SK-N-SH (cell line): ENCODE measurements at regions not wholly inside any gene's neighbourhood (a gene's known extent, or its start where the extent isn't known, plus 50 kb on each side); places are given as distances from the start of the nearest gene placed in this dataset.

Experiments
- CTCF ChIA-PET: fragments of 300-600, 350-600 bp; formaldehyde crosslinking; extraction: SDS; loops from one replicate; lab custom pipeline; 2021; lab: Yijun Ruan, JAX
- POLR2A ChIA-PET: fragments of 350-600 bp; sonication (Branson Sonifier 250); formaldehyde crosslinking; extraction: SDS; loops from one replicate; lab custom pipeline; 2020; ENCODE audit warnings: antibody characterized with exemption, inconsistent platforms; lab: Yijun Ruan, JAX
- DNase-seq: peaks from one replicate; pipeline ENCODE4 v3.0.0; 2012
- H2AFZ ChIP-seq: fragments of 200-600 bp; sonication (generic); 2 replicates; pipeline ENCODE4 v1.8.1; 2016; ENCODE audit warnings: antibody characterized with exemption, mild to moderate bottlenecking, low read depth
- H3F3A ChIP-seq: fragments of 200-600 bp; sonication (generic); replicated peaks from 2 replicates; pipeline ENCODE3; 2016; ENCODE audit warnings: antibody characterized with exemption, mild to moderate bottlenecking; ENCODE audit not compliant: insufficient read depth
- H3K27ac ChIP-seq, 2 experiments: fragments of 200-500 bp in 1 of 2; fragments of 200-600 bp in 1 of 2; sonication (Bioruptor generic) in 1 of 2; sonication (generic), shearing (Covaris generic) in 1 of 2; 2 replicates each; pipeline versions ENCODE4 v1.5.1 to v1.6.1; 2014 to 2016; ENCODE audit warnings: low read depth in 2 of 2, inconsistent platforms in 1 of 2, low read length in 1 of 2, mild to moderate bottlenecking in 1 of 2, mixed read lengths in 1 of 2
- H3K27me3 ChIP-seq: fragments of 200-600 bp; sonication (generic), shearing (Covaris generic); 2 replicates; pipeline ENCODE4 v1.6.1; 2016; ENCODE audit warnings: mixed run types; ENCODE audit not compliant: insufficient read depth
- H3K36me3 ChIP-seq, 2 experiments: fragments of 200-500 bp in 1 of 2; fragments of 200-600 bp in 1 of 2; sonication (Bioruptor generic) in 1 of 2; sonication (generic) in 1 of 2; replicated peaks in 1 of 2; 2 replicates each; pipeline versions ENCODE3 to v1.5.1; 2014 to 2016; ENCODE audit warnings: low read length in 1 of 2, mild to moderate bottlenecking in 1 of 2; ENCODE audit not compliant: insufficient read depth in 2 of 2, control insufficient read depth in 1 of 2
- H3K4me1 ChIP-seq, 2 experiments: fragments of 200-500 bp in 1 of 2; fragments of 200-600 bp in 1 of 2; sonication (Bioruptor generic) in 1 of 2; sonication (generic), shearing (Covaris generic) in 1 of 2; 2 replicates each; pipeline versions ENCODE4 v1.5.1 to v1.6.1; 2014 to 2016; ENCODE audit warnings: low read depth in 1 of 2, low read length in 1 of 2, mixed run types in 1 of 2; ENCODE audit not compliant: insufficient read depth in 2 of 2, control insufficient read depth in 1 of 2
- H3K4me2 ChIP-seq: fragments of 200-600 bp; sonication (generic), shearing (Covaris generic); 2 replicates; pipeline ENCODE4 v1.6.1; 2017; ENCODE audit warnings: mixed run types
- H3K4me3 ChIP-seq, 2 experiments: fragments of 200-500 bp in 1 of 2; fragments of 200-600 bp in 1 of 2; sonication (Bioruptor generic) in 1 of 2; sonication (generic), shearing (Covaris generic) in 1 of 2; 2 replicates each; pipeline versions ENCODE4 v1.5.1 to v1.8.1; 2014 to 2016; ENCODE audit warnings: low read depth in 2 of 2, inconsistent platforms in 1 of 2, low read length in 1 of 2, mild to moderate bottlenecking in 1 of 2, mixed read lengths in 1 of 2, moderate library complexity in 1 of 2
- H3K79me2 ChIP-seq: fragments of 200-600 bp; sonication (generic); 2 replicates; pipeline ENCODE4 v1.8.1; 2017; ENCODE audit warnings: mild to moderate bottlenecking; ENCODE audit not compliant: insufficient read depth
- H3K9ac ChIP-seq: fragments of 200-600 bp; sonication (generic); 2 replicates; pipeline ENCODE4 v1.6.1; 2017; ENCODE audit warnings: mixed run types
- H3K9me2 ChIP-seq: fragments of 200-600 bp; sonication (generic); 2 replicates; pipeline ENCODE4 v1.6.1; 2017; ENCODE audit warnings: mixed run types
- H3K9me3 ChIP-seq: fragments of 200-600 bp; sonication (generic); 2 replicates; pipeline ENCODE4 v1.6.1; 2017; ENCODE audit warnings: mixed run types, mild to moderate bottlenecking, moderate library complexity
- H4K20me1 ChIP-seq: fragments of 200-600 bp; sonication (generic); 2 replicates; pipeline ENCODE4 v1.6.1; 2017; ENCODE audit warnings: mild to moderate bottlenecking, mixed run types; ENCODE audit not compliant: insufficient read depth
- CHD2 ChIP-seq: fragments of 150-350 bp; IDR thresholded peaks from 2 replicates; pipeline ENCODE4 v1.6.1; 2018; ENCODE audit warnings: low read length; ENCODE audit not compliant: partially characterized antibody
- ELF1 ChIP-seq: IDR thresholded peaks from 2 replicates; pipeline ENCODE4 v1.4.0; 2012
- FOXJ3 ChIP-seq: sonication (generic); formaldehyde crosslinking; IDR thresholded peaks from 2 replicates; pipeline ENCODE4 v1.5.1; 2020; ENCODE audit warnings: mild to moderate bottlenecking, missing genetic modification reagents
- GATA2 ChIP-seq: sonication (generic); formaldehyde crosslinking; IDR thresholded peaks from 2 replicates; pipeline ENCODE4 v1.5.0; 2020; ENCODE audit warnings: mild to moderate bottlenecking, missing genetic modification reagents
- JUND ChIP-seq: IDR thresholded peaks from 2 replicates; pipeline ENCODE4 v1.4.0; 2012
- MAX ChIP-seq: IDR thresholded peaks from 2 replicates; pipeline ENCODE4 v1.4.0; 2012; ENCODE audit warnings: low read depth
- PBX3 ChIP-seq: IDR thresholded peaks from 2 replicates; pipeline ENCODE4; 2012
- RAD21 ChIP-seq: IDR thresholded peaks from 2 replicates; pipeline ENCODE4 v1.6.1; 2012; ENCODE audit warnings: mild to moderate bottlenecking, low read length
- SMC3 ChIP-seq: IDR thresholded peaks from 2 replicates; pipeline ENCODE4 v1.6.1; 2012; ENCODE audit warnings: low read depth, low read length, improper control_type of control experiment
- TCF12 ChIP-seq: IDR thresholded peaks from 2 replicates; pipeline ENCODE4 v1.4.0; 2012
- TEAD4 ChIP-seq: IDR thresholded peaks from 2 replicates; pipeline ENCODE4 v1.4.0; 2012; ENCODE audit warnings: mild to moderate bottlenecking, borderline replicate concordance; ENCODE audit not compliant: insufficient read depth
- USF2 ChIP-seq: fragments of 150-350 bp; IDR thresholded peaks from 2 replicates; pipeline ENCODE4 v1.6.1; 2017; ENCODE audit warnings: antibody characterized with exemption, low read length, low read depth, borderline replicate concordance
- WGBS: methylation state at CpG from one replicate; pipeline ENCODE4 v1.1.6; 2017; ENCODE audit warnings: low lambda C conversion rate; 5-methylcytosine and 5-hydroxymethylcytosine counted together
- TF ChIP-seq, protein P1 (sequence below): IDR thresholded peaks from 2 replicates; pipeline ENCODE4 v1.4.0; 2012; ENCODE audit warnings: low read depth, borderline replicate concordance

- ChIA-PET CTCF (no interaction called here), POLR2A (no interaction called here)
Measured at GRCh38 chr5:6253846-6254245, 124.5 kb downstream of the MED10 start.

DNA sequence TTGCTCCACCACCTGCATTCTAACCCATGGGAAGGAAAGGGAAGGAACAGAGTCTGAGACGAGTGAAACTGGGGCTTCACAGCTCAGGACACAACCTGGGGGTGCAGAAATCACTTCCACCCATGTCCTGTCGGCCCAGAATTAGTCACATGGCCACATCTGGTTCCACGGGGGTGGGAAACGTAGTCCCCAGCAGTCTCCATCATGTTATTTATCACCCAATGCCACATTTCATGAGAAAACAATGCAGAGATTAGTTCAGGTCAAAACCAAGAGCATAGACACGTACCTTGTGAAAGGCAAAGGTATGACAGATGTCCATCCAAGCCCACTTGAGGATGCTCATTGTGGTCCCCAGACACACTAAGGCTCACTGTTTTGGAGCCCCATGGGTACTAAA lies 125.1 kb downstream of the MED10 start:
- TF ChIP-seq, protein P1, sequence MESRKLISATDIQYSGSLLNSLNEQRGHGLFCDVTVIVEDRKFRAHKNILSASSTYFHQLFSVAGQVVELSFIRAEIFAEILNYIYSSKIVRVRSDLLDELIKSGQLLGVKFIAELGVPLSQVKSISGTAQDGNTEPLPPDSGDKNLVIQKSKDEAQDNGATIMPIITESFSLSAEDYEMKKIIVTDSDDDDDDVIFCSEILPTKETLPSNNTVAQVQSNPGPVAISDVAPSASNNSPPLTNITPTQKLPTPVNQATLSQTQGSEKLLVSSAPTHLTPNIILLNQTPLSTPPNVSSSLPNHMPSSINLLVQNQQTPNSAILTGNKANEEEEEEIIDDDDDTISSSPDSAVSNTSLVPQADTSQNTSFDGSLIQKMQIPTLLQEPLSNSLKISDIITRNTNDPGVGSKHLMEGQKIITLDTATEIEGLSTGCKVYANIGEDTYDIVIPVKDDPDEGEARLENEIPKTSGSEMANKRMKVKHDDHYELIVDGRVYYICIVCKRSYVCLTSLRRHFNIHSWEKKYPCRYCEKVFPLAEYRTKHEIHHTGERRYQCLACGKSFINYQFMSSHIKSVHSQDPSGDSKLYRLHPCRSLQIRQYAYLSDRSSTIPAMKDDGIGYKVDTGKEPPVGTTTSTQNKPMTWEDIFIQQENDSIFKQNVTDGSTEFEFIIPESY: no peak
- no peak for TF ChIP-seq USF2
- TF ChIP-seq ELF1: no peak
- TF ChIP-seq MAX: no peak
- TF ChIP-seq GATA2 (CRISPR knock-in tag): no peak
- TF ChIP-seq CHD2: no peak
- no peak for TF ChIP-seq TCF12
- TF ChIP-seq PBX3: no peak
- no peak for TF ChIP-seq FOXJ3 (CRISPR knock-in tag)
- no peaks in the 10 kb centered on the region for H3K36me3 ChIP-seq
- no peak overlapping the region for H3K4me2 ChIP-seq
- H3K4me1 ChIP-seq: peaks cover 0 to 4% of the 10 kb centered on the region in 2 experiments; a peak in 1 of 4 replicates
- H4K20me1 ChIP-seq: no peaks in the 10 kb centered on the region
- H3K9me3 ChIP-seq: no peaks in the 10 kb centered on the region
- no peaks in the 10 kb centered on the region for H3K9me2 ChIP-seq
- CTCF ChIA-PET: no interaction called here
- H3K9ac ChIP-seq: no peak overlapping the region
- H3F3A ChIP-seq: no peaks in the 10 kb centered on the region
- no peak for DNase-seq
- no peak overlapping the region for H2AFZ ChIP-seq
- H3K27me3 ChIP-seq: no peaks in the 10 kb centered on the region
- WGBS: 18% methylated on average over 5 of the region's 5 CpGs
- no peak overlapping the region for H3K27ac ChIP-seq
- H3K79me2 ChIP-seq: no peaks in the 10 kb centered on the region
- POLR2A ChIA-PET: no interaction called here
- no peak overlapping the region for H3K4me3 ChIP-seq

More at GRCh38 chr5:6253846-6254245, 124.5 kb downstream of the MED10 start:
- H4K20me1 ChIP-seq: no peaks in the 10 kb centered on the region
- DNase-seq: no peak
- H2AFZ ChIP-seq: no peak overlapping the region
- no peaks in the 10 kb centered on the region for H3F3A ChIP-seq
- H3K27ac ChIP-seq: no peak overlapping the region
- H3K9me2 ChIP-seq: no peaks in the 10 kb centered on the region
- no peaks in the 10 kb centered on the region for H3K79me2 ChIP-seq
- no peak overlapping the region for H3K4me2 ChIP-seq
- no peaks in the 10 kb centered on the region for H3K9me3 ChIP-seq
- no peak overlapping the region for H3K9ac ChIP-seq
- H3K4me1 ChIP-seq: peaks cover 0 to 4% of the 10 kb centered on the region in 2 experiments; a peak in 1 of 4 replicates
- H3K27me3 ChIP-seq: no peaks in the 10 kb centered on the region
- no peaks in the 10 kb centered on the region for H3K36me3 ChIP-seq
- TF ChIP-seq SMC3: no peak
- no peak for TF ChIP-seq CHD2
- no peak for TF ChIP-seq JUND
- no peak for TF ChIP-seq TEAD4
- no peak for TF ChIP-seq RAD21
- TF ChIP-seq PBX3: no peak
- WGBS: 10% methylated on average over 2 of the region's 3 CpGs
- H3K4me3 ChIP-seq: no peak overlapping the region
